Activated CD8-positive, alpha-beta memory T cell treated with anti-CD3 and anti-CD28 coated beads, Interleukin-2, amount 50 U/mL, for 48 hours (primary cell): ENCODE measurements at regions not wholly inside any gene's neighbourhood (a gene's known extent, or its start where the extent isn't known, plus 50 kb on each side); places are given as distances from the start of the nearest gene placed in this dataset.
"Not testable (repeated sequence)": the region's sequence is repeated elsewhere in the genome, so short reads cannot be mapped to it uniquely, and the experiment has no call there.

Experiments used
- DNase-seq: peaks from one replicate; pipeline ENCODE4 v3.0.0-alpha.2; 2020

DNA sequence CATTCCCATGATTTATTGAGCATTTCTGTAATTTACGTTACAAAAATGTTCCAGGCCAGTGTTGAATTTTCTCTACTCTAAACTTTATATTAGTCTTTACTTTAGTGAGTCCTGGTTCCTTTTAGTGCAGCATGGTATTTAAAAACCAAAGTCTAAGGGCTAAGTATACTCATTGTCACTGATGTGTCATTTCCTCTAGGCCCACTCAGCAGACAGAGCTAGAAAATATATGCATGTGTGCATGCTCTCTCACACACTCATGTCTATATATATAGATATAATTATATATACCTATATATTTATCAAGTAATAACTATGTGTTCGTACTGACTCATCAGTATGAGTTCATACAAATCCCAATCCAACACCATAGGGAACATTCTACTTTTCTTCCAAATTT lies 132.5 kb upstream of the SLC8A1 start:
- no peak for DNase-seq

GRCh38 chr2:40591774-40592173 lies 139.9 kb upstream of the SLC8A1 start:
- DNase-seq: no peak

DNA sequence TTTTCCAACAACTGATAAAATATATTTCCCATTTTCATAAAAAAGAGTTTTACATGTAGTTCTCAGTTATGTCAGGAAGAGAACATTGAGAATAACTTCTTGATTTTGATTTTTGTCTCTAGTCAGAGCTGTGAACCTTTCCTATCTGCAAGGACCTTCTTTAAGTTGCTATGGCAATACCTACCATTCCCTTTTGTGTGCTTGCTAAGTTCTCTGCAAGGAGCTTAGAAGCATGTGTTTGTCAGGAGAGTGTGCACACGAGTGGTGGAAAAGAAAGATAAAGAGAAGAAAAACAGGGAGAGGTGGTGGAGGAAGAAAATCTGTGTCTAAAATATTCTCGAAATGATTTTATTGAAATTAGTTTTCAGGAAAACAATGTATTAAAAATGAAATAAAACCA lies 140.3 kb upstream of the SLC8A1 start:
- DNase-seq: no peak

- no peak for DNase-seq
Observed at GRCh38 chr2:40606862-40607261, 155.0 kb upstream of the SLC8A1 start.

DNA sequence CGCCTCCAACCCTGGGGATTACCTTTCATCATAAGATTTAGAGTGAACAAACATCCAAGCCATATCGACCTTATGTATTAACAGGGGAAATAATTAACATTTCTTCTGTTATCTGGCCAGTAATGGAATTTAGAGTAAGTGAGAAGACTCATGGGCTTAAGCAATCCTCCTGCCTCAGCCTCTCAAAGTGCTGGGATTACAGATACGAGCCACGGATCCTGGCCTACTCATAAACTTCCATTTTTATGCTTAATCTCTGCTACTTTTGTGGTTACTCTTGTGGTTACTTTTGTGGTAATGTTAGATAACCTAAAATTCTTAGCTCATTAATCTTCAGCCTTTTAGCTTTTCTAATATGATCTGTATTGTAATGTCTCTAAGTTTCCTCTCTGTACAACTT lies 159.3 kb upstream of the SLC8A1 start:
- no peak for DNase-seq

DNA sequence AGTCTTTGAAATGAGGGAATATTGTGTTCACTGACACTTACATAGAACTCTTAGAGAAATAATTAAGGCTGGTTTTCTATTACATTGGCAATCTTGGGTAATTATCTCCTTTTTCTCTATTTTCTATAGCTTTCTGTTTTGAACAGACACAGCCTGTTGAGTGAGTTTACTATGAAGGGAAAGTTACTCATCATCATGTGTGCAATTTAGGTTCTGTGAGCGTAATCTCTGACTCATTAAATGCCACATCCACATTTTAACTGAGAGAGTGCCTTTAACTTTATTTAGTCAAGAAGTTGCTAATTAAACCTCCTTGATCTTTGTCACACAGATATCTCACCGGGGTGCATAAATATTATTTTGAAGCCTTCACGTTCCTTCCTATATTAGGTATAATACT lies 174.0 kb upstream of the SLC8A1 start:
- no peak for DNase-seq

- no peak for DNase-seq
Observed at GRCh38 chr2:40628556-40628955, 176.7 kb upstream of the SLC8A1 start.

DNA sequence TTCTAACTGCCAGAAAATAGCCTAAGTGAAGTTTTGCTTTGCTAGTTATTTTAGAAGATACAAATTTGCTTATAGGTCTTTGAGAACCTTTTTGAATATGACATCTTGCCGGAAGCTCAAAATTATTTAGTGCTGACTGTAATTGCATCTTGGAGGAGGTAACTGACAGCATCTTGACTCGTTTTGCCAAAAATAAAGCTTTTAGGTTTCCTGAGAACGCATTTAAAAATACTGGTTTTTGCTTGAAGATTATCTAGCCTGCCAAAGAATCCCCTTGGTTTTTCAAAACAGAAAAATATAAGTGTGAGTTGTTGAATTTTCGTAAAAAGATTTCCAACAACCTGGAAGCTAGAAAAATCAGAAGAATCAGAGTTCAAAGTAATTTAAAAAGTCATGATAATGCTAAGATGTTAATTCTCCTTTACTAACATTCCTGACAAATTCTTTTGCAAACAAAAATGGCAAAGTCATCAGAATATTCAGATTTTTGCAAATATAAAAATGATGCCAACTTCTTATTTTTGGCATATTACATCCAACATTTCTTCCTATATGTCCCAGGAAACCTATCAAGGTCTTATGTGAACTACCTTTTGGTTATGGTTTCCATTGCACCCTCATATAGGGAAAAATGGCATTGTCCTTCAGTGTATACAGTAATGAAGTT lies 178.0 kb upstream of the SLC8A1 start:
- no peak for DNase-seq

DNA sequence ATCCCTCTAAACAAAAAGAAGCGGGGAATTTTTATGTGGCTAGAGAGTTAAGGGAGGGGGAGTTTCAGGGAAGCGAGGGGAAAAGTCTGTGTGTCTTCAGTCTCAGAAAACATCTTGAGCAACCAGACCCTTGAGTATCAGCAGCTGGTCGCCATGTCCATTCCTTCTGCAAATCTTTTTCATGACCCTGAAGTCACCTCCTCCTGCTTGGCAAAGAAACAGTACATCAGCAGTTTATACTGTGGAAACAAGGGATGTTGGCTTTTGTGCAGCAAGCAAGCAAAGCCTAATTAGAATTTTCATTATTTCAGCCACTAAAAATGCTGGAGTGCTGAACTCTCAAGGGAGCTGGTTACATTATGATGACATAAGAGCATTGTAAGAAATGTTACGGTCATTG lies 187.4 kb upstream of the SLC8A1 start:
- DNase-seq: no peak

DNA sequence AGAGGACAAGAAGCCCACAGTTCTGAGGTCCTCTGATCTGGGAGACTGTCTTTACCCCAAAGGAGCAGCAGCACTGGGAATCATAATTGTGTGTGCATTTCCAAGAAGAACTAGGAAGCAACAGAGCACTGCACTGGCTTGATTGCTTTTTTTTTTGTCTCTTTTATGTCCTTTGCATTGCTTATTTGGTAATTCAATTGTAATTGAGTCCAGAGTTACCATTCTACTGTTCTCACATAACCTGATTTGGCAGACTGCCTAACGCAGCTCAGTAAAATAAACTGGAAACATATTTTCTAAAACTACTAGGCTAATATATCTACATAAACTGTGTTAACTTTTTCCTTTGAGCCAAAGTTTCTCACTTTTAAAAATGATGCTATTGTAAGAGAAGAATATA lies 190.3 kb upstream of the SLC8A1 start:
- DNase-seq: no peak

DNA sequence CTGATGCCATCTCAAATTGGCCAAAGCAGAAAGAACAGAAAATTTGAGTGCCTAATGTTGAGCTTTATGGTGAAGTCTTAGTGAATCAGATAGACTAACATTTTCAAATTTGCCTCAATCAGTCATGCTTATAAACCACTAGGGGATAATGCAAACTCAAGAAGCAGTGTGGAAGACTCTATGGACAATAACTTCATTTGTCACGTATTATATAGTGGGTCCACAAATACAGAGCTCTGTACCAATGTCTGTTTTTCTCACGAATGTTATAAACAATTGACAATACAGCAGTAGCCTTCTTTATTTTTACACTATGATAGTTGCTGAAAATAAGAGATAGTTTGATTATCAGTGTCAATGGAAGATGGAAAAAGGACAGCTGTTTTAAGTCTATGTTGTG lies 190.8 kb upstream of the SLC8A1 start:
- DNase-seq: no peak

DNA sequence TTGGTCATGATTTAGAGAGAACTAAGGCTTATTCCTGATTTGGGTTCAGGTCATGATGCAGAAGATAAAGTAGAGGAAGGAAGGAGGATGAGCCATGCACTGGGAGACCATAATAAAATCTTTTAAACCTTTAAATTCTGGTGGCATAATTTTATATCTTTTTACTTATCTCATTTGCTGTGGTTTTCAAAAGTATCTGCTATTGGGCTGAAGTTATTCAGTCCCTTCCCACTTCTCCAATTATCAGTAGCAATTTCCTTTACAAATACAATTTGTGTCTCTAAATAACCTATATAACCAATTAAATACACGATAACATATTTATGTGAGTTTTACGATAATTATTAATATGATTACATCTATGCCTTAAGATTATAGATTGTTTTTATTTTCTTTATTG lies 194.8 kb upstream of the SLC8A1 start:
- DNase-seq: no peak

GRCh38 chr2:40652155-40652554 lies 200.3 kb upstream of the SLC8A1 start:
- DNase-seq: no peak

DNA sequence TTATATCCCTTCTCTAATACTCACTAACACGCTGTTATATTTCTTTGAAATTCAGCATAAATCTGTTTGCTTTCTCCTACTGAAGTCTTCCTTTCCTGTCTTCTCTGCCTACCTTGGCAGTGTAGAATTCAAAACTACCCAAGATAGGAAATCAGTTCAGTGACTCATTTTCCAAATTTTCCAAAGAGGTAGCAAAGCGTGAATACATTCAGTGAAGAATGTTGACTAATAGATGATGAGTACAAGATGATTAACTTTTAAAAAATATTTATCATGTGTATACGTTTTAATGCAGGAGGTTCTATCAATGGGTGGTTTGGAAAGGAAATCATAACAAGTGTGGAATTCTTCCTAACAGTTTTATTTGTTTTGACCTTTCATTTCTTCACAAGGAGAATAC lies 201.9 kb upstream of the SLC8A1 start:
- no peak for DNase-seq

- no peak for DNase-seq
Observed at GRCh38 chr2:40654346-40654745, 202.5 kb upstream of the SLC8A1 start.

- DNase-seq: no peak
Observed at GRCh38 chr2:40658941-40659340, 207.1 kb upstream of the SLC8A1 start.

DNA sequence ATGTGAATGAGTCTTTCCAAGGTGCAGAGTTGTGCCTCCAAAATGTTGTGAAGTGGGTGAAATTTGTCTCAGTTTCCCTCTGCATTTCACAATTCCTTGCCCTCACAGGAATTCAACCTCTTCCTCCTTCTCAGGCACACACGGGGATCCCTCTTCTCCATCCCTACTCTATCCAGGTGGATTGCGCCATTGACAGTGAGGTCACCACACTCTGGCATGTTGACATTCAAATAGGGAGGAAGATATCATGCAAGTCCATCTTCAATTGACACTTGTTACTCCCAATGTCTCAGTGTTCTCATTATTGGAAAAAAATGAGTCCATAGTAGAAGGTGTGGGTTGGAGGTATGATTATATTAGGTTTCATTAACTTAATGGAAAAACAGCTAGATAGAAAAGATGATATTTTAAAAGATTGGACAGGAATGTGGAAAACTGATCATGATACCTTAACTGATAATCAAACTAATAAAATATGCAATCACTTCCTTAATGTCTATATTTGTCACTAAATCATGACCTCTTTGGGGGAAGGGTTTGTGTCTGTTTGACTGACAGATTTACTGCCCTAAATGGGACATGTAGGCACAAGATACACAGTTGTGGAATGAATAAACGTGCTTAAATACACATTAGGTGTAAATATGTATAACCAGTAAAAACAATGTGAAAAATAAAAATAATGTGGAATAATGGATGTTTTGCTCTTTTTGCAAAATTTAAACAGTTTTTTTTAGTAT lies 213.8 kb upstream of the SLC8A1 start:
- no peak for DNase-seq

DNA sequence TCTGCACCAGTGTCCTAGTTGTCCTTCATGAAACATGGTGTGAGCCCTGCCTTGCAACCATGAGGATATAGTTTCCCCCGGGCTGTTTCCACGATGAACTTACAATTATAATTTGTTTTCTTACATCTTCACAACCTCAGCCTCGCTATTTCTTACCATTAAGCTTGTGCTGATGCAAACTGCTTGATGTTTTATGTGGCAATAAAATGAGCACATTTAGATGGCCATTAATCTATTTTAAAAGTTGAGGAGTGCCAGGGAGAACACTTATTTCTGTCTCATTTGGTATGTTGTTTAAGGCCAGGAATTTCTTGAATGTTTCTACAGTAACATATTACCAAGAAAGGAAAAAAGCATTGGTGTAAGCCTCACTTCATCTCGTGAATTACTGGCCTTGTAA lies 214.5 kb upstream of the SLC8A1 start:
- no peak for DNase-seq

DNA sequence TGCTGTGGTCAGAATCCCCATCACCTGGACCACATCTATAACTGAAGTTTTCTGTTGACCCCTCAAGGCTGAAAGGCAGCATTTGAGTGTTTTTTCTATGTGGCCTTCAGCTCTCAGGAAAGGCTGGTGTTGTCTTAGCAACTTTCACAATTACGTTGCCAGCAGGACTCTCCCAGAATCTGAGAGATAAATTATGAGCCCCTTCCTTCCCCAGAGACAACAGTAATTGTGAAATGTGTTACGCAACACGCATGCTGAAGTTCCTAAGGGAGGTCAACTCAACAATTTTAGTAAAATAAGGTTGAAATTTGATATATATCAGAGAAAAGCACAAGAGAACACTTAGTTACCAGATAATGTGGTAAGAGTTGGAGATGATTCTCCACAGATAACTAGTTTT lies 216.5 kb upstream of the SLC8A1 start:
- no peak for DNase-seq

DNA sequence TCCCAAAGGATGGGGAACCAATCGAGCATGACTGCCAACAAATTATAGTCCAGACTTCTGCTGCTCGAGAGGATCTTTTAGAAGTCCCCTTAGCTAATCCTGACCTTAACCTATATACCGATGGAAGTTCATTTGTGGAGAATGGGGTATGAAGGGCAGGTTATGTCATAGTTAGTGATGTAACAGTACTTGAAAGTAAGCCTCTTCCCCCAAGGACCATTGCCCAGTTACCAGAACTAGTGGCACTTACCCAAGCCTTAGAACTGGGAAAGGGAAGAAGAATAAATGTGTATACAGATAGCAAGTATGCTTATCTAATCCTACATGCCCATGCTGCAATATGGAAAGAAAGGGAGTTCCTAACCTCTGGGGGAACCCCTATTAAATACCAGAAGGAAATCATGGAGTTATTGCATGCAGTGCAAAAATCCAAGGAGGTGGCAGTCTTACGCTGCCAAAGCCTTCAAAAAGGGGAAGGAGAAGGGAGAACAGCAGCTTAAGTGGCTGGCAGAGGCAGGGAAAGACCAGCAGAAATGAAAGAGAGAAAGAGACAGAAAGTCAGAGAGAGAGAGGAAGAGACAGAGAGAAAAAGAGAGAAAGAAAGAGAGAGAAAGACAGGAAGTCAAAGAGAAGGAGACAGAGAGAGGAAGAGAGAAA lies 224.4 kb upstream of the SLC8A1 start:
- not testable (repeated sequence) for DNase-seq

DNA sequence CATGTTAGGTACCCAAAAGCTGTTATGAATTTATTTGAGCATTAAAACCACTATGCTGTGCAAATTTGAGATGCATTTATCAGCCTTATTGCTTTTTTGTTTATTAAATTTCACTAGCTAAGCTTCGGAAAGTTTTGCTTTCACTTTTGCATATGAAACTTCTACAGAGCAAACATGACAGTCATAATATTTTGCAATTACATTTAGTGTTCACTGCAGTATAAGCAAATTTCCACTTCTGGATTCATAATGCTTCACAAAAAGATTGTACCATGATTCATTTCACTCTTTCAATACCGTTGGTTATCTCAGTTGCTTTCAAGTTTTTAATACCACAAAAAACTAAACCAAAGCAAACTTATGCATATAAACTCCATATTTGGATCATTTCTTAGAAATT lies 228.7 kb upstream of the SLC8A1 start:
- no peak for DNase-seq

- no peak for DNase-seq
Observed at GRCh38 chr2:40690036-40690435, 238.1 kb upstream of the SLC8A1 start.

DNA sequence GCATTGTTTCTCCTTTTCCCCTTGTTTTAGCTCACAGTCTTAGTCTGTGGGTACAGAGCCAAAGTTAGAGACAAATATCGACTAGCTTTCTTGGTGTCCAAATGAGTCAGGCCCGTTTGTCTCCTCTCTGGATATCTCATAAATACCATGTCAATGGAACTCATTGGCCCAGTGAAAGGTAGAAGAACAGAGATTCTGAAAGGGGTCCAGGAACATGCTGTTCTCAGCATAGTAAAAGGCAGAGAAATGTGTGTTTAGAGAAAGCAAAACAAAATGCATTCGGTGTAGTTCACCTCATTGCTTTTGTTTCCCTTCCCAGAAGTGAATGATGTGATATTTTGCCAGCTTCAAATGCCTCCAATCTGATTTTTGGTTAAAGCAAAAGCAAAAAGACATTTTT lies 238.6 kb upstream of the SLC8A1 start:
- no peak for DNase-seq

DNA sequence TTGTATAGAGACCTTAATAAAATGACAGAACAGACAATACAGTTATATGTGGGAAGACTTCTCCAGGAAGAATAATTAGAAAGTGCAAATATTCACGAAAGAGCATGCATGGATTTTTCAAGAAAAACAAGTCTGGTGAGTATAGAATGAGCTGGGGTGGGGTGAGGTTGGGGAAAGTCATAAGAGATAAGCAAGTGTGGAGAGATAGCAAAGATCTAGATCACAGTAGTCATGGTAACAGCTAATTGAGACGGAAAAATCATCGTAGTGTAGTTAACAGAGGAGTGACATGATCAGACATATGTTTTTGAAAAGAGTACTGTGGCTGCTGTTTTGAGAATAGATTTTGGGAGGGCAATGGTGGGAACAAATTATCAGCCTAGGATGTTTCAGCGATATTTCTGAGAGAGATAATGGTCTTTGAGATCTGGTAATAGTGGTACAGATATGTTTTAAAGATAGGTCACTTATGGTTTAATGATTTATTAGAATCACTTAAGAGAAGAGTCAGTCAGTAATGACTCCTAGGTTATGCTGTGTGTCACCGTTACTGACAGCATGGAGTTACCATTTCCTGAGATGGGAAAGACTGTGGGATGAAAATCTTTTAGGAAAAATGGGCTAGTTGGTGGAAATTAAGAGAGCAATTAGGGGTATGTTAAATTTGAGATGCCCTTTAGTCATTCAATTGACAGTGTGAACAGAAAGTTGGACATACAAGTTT lies 248.5 kb upstream of the SLC8A1 start:
- no peak for DNase-seq
